ENCODE measurements at regions not wholly inside any gene's neighbourhood (a gene's known extent, or its start where the extent isn't known, plus 50 kb on each side); places are given as distances from the start of the nearest gene placed in this dataset.

GRCh38 chr2:14340703-14341102, 291.8 kb upstream of the LRATD1 start:
- TF ChIP-seq CTCF (IDR thresholded peaks at IDR 0.05): no peak
- no peak for TF ChIP-seq POLR2AphosphoS5 (IDR thresholded peaks at IDR 0.05)
- TF ChIP-seq POLR2A (IDR thresholded peaks at IDR 0.05; ENCODE audit: low read depth): no peak
